ENCODE measurements at regions not wholly inside any gene's neighbourhood (a gene's known extent, or its start where the extent isn't known, plus 50 kb on each side); places are given as distances from the start of the nearest gene placed in this dataset.

DNA sequence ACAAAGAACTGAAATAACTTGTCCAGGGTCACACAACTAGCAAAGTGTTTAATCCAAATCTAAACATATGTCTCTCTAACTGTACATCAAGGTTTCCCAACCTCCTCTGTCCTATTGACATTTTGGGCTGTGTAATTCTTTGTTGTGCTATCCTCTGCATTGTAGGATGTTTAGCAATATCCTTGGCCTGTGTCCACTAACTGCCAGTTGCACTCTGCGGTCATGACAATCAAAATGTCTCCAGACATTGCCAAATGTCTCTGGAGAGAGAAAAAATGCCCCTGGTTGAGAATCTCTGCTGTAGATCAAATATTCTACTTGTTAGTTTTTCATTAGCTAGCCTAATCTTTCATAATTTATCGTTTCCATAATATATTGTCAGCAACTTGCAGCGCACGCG is 353.4 kb upstream of the NEGR1 start:
- H3K27me3 Mint-ChIP-seq, result no peaks in the 10 kb centered on the region
- no peaks in the 10 kb centered on the region for H3K36me3 Mint-ChIP-seq
- H3K27ac Mint-ChIP-seq, result no peak overlapping the region
- CTCF ChIA-PET, result no interaction called here
- DNase-seq, result no peak
- no peaks in the 10 kb centered on the region for H3K4me1 Mint-ChIP-seq
- no peak overlapping the region for H3K4me3 Mint-ChIP-seq
- peaks cover 2% of the 10 kb centered on the region for H3K9me3 Mint-ChIP-seq

DNA sequence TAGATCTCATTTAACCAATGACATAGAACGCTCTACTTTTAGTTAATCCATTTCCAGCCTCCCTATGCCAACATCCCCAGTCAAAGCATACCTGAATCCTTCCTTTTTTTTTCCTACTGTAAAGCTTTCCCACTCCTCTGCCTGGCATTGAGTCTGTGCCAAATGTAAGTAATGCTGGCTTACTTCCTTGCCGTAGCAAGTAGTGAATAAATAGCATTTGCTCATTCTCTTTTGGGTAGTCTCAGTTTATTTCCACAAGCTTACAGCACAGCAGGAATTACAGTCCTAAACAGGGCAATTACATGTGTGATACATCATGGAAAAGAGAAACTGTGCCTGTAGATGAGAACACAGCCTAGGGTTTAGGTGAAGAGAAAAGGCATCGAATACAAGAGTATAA is 352.6 kb upstream of the NEGR1 start:
- Mint-ChIP-seq H3K36me3 (no peaks in the 10 kb centered on the region), H3K27ac (no peak overlapping the region), H3K4me3 (no peak overlapping the region), H3K4me1 (no peaks in the 10 kb centered on the region), H3K27me3 (no peaks in the 10 kb centered on the region), H3K9me3 (peaks cover 2% of the 10 kb centered on the region)
- DNase-seq, result no peak
- CTCF ChIA-PET, result no interaction called here

DNA sequence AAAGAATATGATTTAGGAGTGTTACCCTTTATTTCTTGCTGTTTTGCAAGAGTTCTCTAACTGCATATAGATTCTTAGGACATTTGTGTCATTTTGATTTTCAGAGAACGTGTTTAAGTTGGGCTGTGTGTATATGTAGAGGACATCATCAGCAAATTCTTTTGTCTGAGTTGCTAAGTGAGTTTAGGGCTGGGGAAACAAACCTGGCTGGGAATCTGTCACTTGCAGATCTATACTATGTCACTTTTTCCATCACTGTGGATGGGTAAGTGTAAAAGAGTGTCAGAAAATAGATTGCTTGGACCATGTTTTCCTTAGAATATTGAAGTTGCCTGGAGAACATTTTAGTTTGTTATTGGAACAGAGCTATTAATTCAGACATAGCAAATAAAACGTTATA is 349.1 kb upstream of the NEGR1 start:
- CTCF ChIA-PET, result no interaction called here
- Mint-ChIP-seq H3K4me1 (no peaks in the 10 kb centered on the region), H3K4me3 (no peak overlapping the region), H3K27ac (no peak overlapping the region), H3K27me3 (no peaks in the 10 kb centered on the region), H3K9me3 (no peaks in the 10 kb centered on the region), H3K36me3 (no peaks in the 10 kb centered on the region)
- no peak for DNase-seq

DNA sequence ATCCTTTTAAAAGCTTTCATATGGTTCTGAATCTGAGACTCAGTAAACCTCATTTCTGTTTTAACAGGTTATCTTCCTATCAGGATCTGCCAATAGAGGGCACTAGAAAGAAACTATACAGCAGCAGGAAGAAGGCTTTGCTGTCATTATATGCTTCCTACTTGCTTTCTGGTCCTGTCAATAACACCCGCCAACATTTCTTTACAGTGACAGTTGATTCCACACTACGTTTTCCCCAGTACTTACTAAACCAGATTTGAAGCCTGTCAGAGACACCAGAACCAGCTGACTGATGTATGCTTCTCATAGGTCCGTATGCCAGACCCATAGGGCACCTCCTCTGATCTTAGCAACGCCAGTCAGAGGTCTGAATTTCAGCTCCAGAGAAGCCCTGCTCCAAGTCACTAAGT is 341.0 kb upstream of the NEGR1 start:
- Mint-ChIP-seq H3K4me3 (no peak overlapping the region), H3K36me3 (no peaks in the 10 kb centered on the region), H3K4me1 (no peaks in the 10 kb centered on the region), H3K9me3 (no peaks in the 10 kb centered on the region), H3K27ac (no peak overlapping the region), H3K27me3 (no peaks in the 10 kb centered on the region)
- no peak for DNase-seq
- CTCF ChIA-PET, result no interaction called here

DNA sequence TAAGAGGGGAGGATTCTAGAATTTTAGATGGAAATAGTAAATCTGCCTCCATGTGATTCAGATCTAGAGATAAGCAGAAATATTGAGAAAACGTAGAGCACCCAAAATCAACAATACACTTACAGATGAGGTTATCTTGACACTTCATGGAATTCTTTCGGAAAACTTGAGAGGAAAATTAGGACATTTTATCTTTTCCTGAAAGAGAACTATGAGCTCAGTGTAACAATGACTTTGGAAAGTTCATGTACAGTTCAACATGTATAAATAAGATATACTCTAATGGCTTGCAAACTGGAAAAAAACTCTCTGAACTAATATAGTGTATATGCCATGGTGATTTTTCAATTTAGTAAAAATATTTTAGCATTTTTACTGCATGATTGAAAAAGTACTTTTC is 338.1 kb upstream of the NEGR1 start:
- no peak for DNase-seq
- no peaks in the 10 kb centered on the region for H3K27me3 Mint-ChIP-seq
- H3K4me1 Mint-ChIP-seq, result no peaks in the 10 kb centered on the region
- H3K9me3 Mint-ChIP-seq, result no peaks in the 10 kb centered on the region
- H3K27ac Mint-ChIP-seq, result no peak overlapping the region
- CTCF ChIA-PET, result no interaction called here
- no peaks in the 10 kb centered on the region for H3K36me3 Mint-ChIP-seq
- no peak overlapping the region for H3K4me3 Mint-ChIP-seq

DNA sequence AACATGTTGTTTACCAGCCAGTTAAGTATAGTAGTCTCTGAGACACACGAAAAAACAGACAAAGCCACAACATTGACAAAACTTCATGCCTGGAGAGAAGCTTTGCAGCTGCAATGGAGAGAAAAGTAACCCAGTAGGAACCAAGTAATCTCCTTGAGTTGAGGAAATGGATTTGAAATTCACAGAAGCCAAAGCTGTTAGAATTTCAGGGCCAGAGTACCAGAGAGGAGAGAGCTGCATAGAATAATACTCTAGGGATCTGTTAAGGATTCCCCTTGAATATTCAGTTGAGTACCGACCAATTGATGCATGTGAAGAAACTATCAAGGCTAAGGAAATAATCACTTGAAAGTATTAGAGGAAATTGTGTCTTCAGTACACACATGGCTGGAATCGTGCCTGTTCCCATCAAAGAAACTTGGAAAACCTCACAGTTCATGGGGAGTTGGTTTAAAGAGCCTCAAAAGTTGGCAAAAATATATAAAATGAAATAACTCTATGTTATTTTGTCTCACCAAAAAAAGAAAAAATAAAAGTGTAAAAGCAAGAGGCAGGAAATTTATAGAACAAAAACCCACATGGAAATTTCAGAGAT is 324.0 kb upstream of the NEGR1 start:
- no peak for DNase-seq
- H3K9me3 Mint-ChIP-seq, result no peaks in the 10 kb centered on the region
- H3K36me3 Mint-ChIP-seq, result no peaks in the 10 kb centered on the region
- H3K27ac Mint-ChIP-seq, result no peak overlapping the region
- H3K27me3 Mint-ChIP-seq, result no peaks in the 10 kb centered on the region
- CTCF ChIA-PET, result no interaction called here
- H3K4me1 Mint-ChIP-seq, result no peaks in the 10 kb centered on the region
- no peak overlapping the region for H3K4me3 Mint-ChIP-seq

DNA sequence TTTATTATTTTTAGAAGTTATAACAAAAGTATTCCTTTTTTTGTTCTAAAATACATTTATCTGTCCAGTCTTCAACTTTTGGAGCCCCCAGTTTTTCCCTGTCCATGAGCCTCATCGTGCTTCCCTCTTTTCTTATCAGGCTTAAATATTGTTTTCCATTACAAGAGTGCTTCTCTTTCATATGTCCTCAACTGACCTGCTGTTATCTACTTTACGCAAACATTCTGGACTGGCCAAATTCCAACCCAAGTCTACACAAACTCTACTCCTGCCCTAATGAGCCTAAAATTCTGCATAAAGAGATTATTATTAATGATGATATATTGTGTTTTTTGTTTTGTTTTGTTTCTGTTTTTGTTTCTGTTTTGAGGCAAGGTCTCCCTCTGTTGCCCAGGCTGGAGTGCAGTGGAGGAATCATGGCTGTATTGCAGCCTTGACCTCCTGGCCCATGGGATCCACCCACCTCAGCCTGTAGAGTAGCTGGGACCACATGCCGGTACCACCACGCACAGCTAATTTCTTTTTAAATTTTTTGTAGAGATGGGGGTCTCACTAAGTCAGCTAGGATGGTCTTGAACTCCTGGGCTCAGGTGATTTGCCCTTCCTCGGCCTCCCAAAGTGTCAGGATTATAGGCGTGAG is 318.8 kb upstream of the NEGR1 start:
- H3K27me3 Mint-ChIP-seq, result no peaks in the 10 kb centered on the region
- no peak overlapping the region for H3K4me3 Mint-ChIP-seq
- H3K9me3 Mint-ChIP-seq, result no peaks in the 10 kb centered on the region
- H3K27ac Mint-ChIP-seq, result no peak overlapping the region
- H3K36me3 Mint-ChIP-seq, result no peaks in the 10 kb centered on the region
- no peaks in the 10 kb centered on the region for H3K4me1 Mint-ChIP-seq
- CTCF ChIA-PET, result no interaction called here
- DNase-seq, result no peak

DNA sequence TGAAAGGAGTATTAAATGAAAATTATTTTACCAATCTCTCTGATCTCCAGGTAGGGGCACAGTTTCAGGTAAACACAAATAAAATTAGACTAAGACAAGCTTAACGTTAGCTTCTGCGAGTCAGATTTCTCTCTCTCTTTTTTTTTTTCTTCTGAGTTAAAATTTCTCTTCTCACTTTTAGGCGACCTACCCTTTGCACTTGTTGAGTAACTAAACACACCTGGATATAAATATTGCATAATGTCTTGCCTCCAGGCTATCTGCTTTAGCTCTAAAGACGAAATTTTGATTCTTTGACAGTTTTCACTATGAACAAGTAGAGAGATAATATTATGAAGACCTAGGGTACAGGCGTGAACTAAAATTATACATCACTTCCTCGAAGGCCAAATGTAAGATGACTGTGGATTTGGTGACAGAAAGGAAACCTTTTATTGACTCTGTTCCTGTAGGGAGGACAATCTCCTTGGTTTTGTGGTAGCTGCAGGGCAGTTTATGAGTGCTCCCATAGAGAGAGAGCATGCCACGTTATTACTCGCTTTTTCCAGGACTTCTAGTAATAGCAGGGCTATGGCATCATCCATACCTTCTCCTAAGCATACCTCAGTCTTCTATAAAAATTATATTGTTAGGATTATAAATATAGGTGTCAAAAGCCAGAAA is 303.8 kb upstream of the NEGR1 start:
- Mint-ChIP-seq H3K27me3 (no peaks in the 10 kb centered on the region), H3K4me3 (no peak overlapping the region), H3K36me3 (no peaks in the 10 kb centered on the region), H3K27ac (no peak overlapping the region), H3K9me3 (no peaks in the 10 kb centered on the region), H3K4me1 (no peaks in the 10 kb centered on the region)
- no peak for DNase-seq
- CTCF ChIA-PET, result no interaction called here

DNA sequence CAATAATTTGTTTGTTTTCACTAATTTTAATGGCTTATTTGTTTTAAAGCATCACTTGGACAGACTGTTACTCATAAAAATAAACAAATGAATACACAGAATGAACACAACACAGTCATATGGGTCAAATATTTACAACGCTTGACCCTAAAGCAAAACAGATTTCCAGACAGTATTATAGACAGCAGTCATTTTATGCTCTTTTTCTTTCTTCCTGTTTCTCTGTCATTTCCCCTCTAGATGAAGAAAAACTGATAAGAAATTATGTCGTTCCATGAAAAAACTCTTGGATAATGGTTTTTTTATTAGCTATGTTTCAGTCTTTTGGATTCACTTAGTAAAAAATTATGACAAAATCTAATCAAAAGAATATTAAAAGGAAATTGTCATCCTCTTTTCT is 297.3 kb upstream of the NEGR1 start:
- Mint-ChIP-seq H3K9me3 (no peaks in the 10 kb centered on the region), H3K36me3 (no peaks in the 10 kb centered on the region), H3K27me3 (no peaks in the 10 kb centered on the region), H3K4me3 (no peak overlapping the region), H3K27ac (no peak overlapping the region), H3K4me1 (no peaks in the 10 kb centered on the region)
- CTCF ChIA-PET, result no interaction called here
- DNase-seq, result no peak

DNA sequence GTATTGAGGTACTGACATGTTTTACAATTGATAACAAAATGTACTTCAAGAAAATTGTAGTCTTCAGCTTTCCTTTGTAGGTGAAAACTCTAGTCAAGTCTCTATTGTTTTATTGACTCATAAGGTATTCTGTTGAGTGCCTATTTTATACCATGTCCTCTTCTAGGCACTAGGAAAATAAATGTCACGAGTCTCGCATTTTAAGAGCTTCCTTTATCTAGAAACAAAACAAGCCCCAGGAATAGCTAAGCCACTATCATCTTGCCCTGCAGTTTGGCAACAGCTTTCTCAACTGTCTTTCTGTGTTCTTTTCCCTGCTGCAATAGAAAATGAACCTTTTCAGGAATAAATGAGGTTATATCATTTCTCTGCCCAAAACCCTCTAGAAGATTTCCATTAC is 288.5 kb upstream of the NEGR1 start:
- Mint-ChIP-seq H3K27ac (no peak overlapping the region), H3K4me1 (no peaks in the 10 kb centered on the region)
- CTCF ChIA-PET, result no interaction called here

DNA sequence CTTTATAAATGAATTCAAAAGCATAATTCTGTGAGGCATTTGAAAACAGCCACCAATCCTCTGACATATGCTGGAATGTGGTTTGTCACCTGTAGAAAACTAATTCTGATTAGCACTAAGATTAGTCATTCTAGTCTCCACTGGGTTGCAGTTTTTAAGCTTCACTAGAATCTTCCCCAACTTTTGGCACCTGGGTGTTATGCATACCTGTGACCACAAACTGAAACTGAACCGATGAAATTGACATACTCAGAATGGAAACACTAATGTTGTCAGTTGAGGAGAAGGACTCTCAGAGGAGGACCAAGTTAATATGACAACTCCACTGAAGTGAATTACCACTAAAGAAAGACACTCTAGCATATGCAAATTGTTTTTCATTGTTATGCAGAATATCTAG is 285.8 kb upstream of the NEGR1 start:
- Mint-ChIP-seq H3K9me3 (no peaks in the 10 kb centered on the region), H3K27me3 (no peaks in the 10 kb centered on the region), H3K27ac (no peak overlapping the region), H3K4me1 (no peaks in the 10 kb centered on the region), H3K36me3 (no peaks in the 10 kb centered on the region), H3K4me3 (no peak overlapping the region)
- DNase-seq, result no peak
- CTCF ChIA-PET, result no interaction called here

More for the DNA sequence above, 288.5 kb upstream of the NEGR1 start:
- Mint-ChIP-seq H3K9me3 (no peaks in the 10 kb centered on the region), H3K36me3 (no peaks in the 10 kb centered on the region), H3K27me3 (no peaks in the 10 kb centered on the region), H3K4me3 (no peak overlapping the region)
- DNase-seq, result no peak

DNA sequence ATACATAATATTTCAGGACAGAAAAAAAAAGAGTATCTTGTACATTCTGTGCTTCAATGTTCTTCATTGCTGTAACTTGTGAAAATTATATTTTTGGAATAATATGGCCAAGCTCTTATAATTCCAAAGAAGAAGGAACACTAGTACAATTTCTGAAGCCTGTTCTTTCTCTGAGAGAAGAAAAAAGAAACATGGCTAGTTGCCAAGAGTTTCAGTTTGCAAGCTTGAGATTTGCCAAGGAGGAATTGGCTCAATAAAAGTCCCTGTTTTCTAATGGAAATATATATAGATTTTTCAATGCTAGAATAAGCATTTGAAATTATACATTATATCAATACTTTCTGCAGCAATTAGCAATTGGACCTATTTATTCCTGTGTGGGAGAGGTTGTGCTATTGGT is 285.2 kb upstream of the NEGR1 start:
- Mint-ChIP-seq H3K27me3 (no peaks in the 10 kb centered on the region), H3K4me3 (no peak overlapping the region), H3K9me3 (no peaks in the 10 kb centered on the region), H3K4me1 (no peaks in the 10 kb centered on the region), H3K36me3 (no peaks in the 10 kb centered on the region), H3K27ac (no peak overlapping the region)
- DNase-seq, result no peak
- CTCF ChIA-PET, result no interaction called here

DNA sequence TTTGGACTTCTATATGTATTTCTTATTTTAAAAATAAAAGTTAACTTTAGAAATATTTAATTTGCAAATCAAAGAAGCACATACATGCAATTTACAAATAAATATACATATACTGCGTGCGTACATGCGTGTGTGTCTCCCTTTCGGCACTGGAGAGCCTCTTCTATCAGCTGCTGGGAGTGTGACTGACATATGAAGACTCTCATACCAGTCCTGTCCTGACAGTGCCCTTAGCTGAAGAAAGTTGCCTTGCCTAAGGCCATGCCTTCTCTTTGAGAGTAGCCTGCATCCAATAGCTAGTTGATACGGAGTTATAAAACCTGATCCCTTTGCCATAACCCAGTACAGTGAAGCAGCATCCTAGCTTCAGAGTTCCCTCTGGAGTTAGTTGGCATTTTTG is 282.4 kb upstream of the NEGR1 start:
- Mint-ChIP-seq H3K4me1 (no peaks in the 10 kb centered on the region), H3K9me3 (no peaks in the 10 kb centered on the region), H3K27ac (no peak overlapping the region), H3K4me3 (no peak overlapping the region), H3K27me3 (no peaks in the 10 kb centered on the region), H3K36me3 (no peaks in the 10 kb centered on the region)
- CTCF ChIA-PET, result no interaction called here
- DNase-seq, result no peak

DNA sequence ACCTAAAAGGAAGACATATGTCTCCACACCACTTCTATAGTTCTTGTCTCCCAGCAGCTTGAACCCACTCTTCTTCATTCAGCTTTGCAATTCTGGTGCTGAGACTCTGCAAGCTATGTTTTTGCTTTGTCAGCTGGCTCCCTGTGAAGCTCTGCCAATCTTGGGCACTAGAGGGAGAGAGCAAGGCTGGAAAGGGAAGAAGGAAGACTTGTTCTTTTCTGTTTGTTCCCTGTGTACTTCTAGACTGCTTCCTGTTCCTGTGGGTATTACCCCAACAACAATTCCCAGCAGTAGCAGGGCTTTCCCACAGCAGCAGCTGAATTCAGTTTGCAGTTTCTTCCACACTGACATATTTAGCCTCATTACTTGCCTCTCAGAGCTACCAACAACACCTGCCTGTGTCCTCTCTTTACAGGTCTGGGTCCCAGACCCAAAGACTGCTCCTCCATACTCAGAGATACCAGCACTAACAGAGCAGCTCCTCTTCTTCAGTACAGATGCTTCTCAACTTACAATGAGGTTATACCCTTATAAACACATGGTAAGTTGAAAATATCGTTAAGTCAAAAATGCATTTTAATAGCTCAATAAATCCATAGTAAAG is 275.2 kb upstream of the NEGR1 start:
- Mint-ChIP-seq H3K27me3 (no peaks in the 10 kb centered on the region), H3K9me3 (peaks cover 2% of the 10 kb centered on the region), H3K4me3 (no peak overlapping the region), H3K36me3 (no peaks in the 10 kb centered on the region), H3K4me1 (no peaks in the 10 kb centered on the region), H3K27ac (no peak overlapping the region)
- no peak for DNase-seq
- CTCF ChIA-PET, result no interaction called here

DNA sequence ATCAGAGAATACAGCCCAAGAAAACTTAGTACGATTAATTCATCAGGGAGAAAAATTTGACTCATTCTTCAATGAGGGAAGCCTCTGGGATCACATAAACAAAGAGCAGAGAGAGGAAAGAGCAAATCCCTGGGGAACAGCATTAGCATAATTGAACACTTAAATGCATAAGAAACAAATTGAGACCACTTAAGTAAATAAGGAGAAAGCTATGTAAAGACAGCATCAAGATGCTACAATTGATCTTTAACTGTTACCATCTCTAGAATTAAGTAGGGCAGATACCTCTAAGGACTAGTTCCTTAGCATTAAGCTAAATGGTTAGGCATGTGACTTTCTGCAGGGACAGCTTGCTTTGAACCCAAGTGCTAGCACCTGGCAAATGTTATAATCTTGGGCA is 265.1 kb upstream of the NEGR1 start:
- Mint-ChIP-seq H3K9me3 (no peaks in the 10 kb centered on the region), H3K4me1 (no peaks in the 10 kb centered on the region), H3K27ac (no peak overlapping the region), H3K27me3 (no peaks in the 10 kb centered on the region), H3K4me3 (no peak overlapping the region), H3K36me3 (no peaks in the 10 kb centered on the region)
- CTCF ChIA-PET, result no interaction called here
- no peak for DNase-seq

Measured in activated naive CD4-positive, alpha-beta T cell treated with anti-CD3 and anti-CD28 coated beads, Interleukin-2, amount 10 ng/mL, durations not matched to agents 7 days and 5 days (primary cell).